Right renal pelvis (tissue), 4 donors: ENCODE measurements at regions not wholly inside any gene's neighbourhood (a gene's known extent, or its start where the extent isn't known, plus 50 kb on each side); places are given as distances from the start of the nearest gene placed in this dataset.
"Not testable (repeated sequence)": the region's sequence is repeated elsewhere in the genome, so short reads cannot be mapped to it uniquely, and the experiment has no call there.

Experiments
- DNase-seq, 4 donors: peaks; one replicate each; pipeline ENCODE4 v3.0.0-alpha.2; 2013; ENCODE audit warnings: low read depth in 4 of 4, low spot score in 3 of 4, missing footprints in 1 of 4

GRCh38 chr6:79810871-79811270 lies 136.5 kb downstream of the ELOVL4 start:
- no peak for DNase-seq

- DNase-seq: no peak
Observed at GRCh38 chr6:79810185-79810705, 137.1 kb downstream of the ELOVL4 start.

DNA sequence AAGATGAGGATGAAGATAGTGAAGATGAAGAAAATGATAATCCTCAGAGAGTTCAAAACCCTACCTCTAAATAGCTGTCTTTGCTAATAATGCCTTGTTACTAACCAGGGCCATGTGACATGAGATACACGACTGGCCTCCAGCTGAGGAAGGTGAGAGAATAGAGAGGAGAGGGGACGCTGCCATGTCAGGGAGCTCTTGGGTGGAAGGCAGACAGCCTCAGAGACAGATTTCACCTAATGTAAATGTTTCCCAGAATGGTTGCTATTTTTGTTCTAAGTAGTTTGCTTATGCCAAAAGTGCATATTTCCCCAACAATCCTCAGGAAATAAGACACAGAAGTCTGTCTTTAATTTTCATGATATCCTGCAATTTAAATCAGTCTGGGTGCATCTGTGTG lies 138.4 kb downstream of the ELOVL4 start:
- DNase-seq: no peak

DNA sequence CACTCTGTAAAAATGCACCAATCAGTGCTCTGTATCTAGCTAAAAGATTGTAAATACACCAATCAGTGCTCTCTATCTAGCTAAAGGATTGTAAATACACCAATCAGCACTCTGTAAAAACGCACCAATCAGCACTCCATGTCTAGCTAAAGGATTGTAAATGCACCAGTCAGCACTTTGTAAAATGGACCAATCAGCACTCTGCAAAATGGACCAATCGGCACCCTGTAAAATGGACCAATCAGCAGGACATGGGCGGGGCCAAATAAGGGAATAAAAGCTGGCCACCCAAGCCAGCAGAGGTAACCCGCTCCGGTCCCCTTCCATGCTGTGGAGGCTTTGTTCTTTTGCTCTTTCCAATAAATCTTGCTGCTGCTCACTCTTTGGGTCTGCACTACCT lies 140.7 kb downstream of the ELOVL4 start:
- not testable (repeated sequence) for DNase-seq

DNA sequence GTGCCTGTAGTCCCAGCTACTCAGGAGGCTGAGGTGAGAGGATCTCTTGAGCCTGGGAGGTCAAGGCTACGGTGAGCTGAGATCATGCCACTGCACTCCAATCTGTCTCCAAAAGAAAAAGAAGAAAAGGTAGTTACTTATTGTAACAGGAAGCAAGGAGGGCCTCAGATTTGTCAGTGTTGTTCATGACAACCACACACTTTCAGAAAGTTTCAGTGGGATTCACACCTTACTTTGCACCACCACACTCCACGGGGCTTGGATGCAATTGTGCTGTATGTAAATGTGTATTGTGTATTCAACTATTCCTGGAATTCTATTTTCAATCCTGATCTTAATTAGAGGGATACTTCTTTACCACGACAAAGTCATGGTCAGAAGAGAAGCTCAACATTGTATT lies 142.6 kb downstream of the ELOVL4 start:
- no peak for DNase-seq

DNA sequence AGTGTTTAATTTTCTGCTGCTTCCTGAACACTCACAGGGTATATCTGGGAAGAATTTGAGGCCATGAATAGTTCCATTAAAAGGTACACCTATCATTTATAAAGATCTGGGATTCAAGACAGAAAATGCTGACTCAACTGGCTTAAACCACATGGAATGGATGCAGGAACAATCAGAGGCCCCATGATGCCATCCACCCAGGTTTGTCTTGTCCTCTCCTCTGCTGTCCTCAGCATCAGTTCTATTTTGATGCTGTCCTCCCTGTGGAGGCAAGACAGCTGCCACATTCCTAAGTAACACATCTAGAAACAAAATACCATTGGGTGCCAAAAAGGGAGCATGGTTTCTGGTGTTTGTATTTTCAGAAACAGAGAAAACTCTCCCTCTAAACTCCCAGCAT lies 143.4 kb downstream of the ELOVL4 start:
- no peak for DNase-seq

- no peak for DNase-seq
Observed at GRCh38 chr6:79802657-79803300, 144.6 kb downstream of the ELOVL4 start.

DNA sequence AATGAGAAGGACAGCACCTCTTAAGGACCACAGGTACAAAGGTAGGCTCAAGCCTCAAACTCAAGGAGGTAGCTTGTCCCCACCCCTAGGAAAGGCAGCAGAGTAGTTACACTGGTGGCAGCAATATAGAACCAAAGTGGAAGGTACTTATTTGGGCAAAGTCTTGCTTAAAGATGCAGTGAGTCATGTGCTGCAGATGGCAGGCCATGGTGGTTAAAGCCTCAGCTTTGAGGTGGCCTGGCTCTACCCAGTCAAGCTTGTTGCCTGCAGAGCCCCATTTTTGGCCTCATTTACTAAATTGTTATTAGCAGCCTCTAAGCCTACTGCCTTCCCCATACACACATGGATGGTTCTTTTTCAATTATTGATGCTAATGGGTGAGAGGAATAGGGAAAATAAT lies 146.0 kb downstream of the ELOVL4 start:
- DNase-seq: no peak

GRCh38 chr6:79798841-79799240 lies 148.5 kb downstream of the ELOVL4 start:
- no peak for DNase-seq

- DNase-seq: no peak
Observed at GRCh38 chr6:79797912-79798311, 149.4 kb downstream of the ELOVL4 start.

GRCh38 chr6:79797163-79797764 lies 150.1 kb downstream of the ELOVL4 start:
- no peak for DNase-seq

DNA sequence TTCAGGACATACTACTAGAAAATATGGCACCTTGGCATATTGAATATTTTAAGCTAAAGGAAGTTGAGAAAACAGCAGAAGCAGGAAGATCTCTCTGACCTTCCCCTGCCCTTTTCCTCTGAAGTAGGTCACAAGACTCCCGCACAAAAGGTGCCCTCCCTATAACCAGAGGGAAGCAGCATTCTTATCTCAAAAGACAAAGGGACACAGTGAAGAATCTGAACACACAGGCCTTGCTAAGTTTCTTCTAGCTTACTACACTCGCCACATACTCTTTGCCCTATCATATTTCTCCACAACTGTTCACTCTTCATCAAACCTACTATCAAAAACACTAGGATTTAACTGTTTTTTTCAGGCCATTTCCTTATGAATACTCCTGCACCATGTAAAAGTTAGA lies 151.2 kb downstream of the ELOVL4 start:
- DNase-seq: no peak

GRCh38 chr6:79789896-79790295 lies 157.5 kb downstream of the ELOVL4 start:
- DNase-seq: no peak

DNA sequence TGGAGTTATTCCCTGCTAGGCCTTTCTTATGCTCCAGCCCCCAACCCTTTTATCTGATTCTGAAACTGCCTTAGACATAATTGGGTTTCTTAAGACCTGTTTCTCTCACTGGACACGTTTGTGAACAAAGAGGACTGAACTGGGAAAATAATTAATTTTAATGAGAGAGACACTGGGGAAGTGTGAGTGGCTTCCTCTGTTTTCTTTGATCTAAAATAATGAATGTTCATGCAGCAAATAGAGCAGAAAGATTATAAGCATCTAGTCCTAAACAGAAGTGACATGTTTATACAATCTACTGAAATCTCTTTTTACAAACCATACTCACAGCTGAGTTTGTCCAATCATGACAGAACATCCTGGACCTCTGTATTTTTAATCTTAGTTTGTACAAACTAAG lies 157.6 kb downstream of the SH3BGRL2 start:
- no peak for DNase-seq

DNA sequence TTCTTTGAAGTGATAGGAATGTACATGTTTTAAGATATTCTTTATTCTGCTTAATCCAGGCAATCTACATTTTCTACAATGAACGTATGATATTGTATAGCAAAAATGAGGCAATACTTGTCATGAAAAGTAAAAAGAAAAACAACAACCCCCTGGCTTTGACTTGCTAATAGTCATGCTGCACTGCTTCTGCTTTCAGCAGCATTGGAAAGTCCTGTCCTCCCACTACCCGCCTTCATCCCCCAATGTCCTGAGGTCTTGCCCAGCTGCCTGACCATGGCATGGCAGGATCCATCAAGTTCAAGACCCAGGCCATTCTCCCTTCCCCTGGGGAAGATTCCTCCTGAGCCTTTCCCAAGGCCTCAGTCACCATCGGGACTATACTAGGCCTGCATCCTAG lies 156.5 kb downstream of the SH3BGRL2 start:
- DNase-seq: no peak

GRCh38 chr6:79784395-79784753 lies 153.2 kb downstream of the SH3BGRL2 start:
- DNase-seq: no peak

DNA sequence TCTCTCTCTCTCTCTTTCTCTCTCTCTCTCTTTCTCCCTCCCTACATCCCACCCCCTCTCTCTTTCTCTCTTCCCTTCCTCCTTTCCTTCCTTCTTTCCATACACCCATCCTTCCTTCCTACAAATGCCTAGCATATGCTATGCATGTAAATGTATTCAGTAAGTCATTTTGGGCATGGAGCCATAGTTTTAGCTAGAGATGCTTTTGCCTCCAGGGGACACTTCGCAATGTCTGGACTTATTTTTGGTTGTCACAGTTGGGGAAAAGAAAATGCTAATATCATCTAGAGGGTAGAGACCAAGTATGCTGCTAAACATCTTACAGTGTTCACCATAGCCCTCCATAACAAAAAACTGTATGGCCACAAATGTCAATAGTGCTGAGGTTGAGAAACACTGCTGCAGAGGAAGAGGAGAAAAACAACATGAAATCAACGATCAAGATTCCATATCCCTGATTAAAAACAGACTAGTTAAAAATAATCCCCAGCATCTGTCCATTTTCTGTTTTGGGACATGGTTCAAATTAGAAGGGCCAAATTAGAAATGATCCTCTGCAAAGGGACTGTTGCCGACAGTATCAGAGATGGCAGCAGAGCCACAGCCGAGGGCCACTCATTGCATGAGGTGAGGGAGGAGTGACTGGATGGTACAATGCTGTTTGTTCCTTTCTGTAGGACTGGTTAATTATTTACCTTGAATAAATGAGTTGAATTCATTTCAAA lies 152.7 kb downstream of the SH3BGRL2 start:
- no peak for DNase-seq

DNA sequence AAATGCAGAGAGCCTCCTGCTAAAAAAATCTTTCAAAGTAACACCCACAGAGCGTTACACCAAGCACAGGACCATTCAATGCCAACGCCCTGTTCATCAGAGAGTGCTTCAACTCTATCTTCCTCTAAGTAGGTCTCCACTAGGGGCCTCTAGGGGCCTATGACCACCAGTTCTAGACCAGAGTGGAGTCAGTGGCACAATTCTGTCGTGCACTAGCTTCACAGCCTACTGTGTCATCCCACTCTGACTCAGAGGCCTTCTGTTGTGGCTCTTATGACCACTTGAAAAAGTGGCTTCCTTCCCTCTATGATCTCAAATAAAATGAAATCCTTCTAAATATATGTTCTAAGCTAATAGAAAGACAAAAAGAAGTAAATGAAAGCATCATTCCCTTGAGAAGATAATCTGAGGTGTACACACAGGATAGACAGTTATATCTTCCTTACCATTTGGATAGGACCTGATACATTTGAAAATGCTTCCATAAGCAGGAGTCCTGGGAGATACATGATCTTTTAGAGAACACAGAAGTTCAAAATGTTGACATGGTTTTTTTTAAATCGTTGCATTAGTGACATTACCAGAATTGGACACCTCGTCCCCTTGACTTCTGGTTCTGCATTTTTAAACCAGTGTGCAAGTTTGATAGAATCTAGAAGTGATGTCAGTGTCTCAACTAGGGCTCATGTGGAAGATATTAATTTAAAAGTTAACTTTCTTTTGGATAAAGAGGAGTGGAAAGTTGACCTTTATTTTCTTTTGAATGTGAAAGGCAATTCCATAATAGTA lies 151.9 kb downstream of the SH3BGRL2 start:
- DNase-seq: no peak

DNA sequence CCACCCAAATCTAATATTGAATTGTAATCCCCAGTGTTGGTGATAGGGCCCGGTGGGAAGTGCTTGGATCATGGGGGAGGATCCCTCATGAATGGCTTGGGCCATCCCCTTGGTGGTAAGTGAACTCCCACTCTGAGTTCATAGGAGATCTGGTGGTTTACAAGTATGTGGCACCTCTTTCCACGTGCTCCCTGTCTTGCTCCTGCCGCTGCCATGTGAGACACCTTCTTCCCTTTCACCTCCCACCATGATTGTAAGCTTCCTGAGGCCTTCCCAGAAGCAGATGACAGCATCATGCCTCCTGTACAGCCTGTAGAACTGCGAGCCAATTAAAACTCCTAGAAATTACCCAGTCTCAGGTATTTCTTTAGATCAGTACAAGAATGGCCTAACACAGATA lies 150.8 kb downstream of the SH3BGRL2 start:
- no peak for DNase-seq

- no peak for DNase-seq
Observed at GRCh38 chr6:79780881-79781280, 149.8 kb downstream of the SH3BGRL2 start.

GRCh38 chr6:79778816-79779215 lies 147.7 kb downstream of the SH3BGRL2 start:
- no peak for DNase-seq
